ENCODE measurements at regions not wholly inside any gene's neighbourhood (a gene's known extent, or its start where the extent isn't known, plus 50 kb on each side); places are given as distances from the start of the nearest gene placed in this dataset.

DNA sequence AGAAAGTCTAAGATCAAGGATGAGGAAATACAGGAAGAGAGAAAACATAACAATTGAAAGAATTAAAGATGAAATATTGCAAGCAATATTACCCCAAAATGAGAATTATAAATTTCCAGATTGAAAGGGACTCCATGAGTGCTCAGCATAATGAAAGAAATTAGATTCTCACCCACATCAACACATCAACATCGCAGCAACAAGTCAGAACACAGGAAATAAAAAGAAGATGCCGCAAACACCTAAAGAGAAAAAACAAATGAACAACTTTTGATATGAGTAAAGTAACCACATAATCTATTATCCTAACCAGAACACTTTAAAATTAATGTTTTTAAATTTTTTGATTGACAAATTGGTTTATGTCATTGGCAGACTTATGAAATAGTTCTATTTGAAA is 318.3 kb upstream of the PTGER4 start:
- Histone ChIP-seq H3K79me1 (ENCODE audit: insufficient read depth, low read depth, low read length, poor library complexity, severe bottlenecking) (no peaks in the 10 kb centered on the region), H3K9me3 (ENCODE audit: control insufficient read depth, low read depth, low read length) (no peaks in the 10 kb centered on the region), H3K23ac (ENCODE audit: insufficient read length, low read depth, low read length) (no peak overlapping the region), H3K23me2 (ENCODE audit: insufficient read length, low read depth, low read length, poor library complexity, severe bottlenecking) (no peaks in the 10 kb centered on the region), H3K27me3 (ENCODE audit: insufficient read depth, low read length) (no peaks in the 10 kb centered on the region), H2AFZ (ENCODE audit: low read length) (no peak overlapping the region), H3K14ac (ENCODE audit: insufficient read depth, low read length) (no peak overlapping the region), H4K91ac (ENCODE audit: insufficient read length, low read depth, low read length) (no peak overlapping the region), H2BK120ac (ENCODE audit: low read depth, low read length, poor library complexity, severe bottlenecking) (no peak overlapping the region), H3K4me1 (ENCODE audit: insufficient read depth, low read length) (no peaks in the 10 kb centered on the region), H3K9ac (ENCODE audit: extremely low read depth, insufficient read length, low read length) (no peak overlapping the region), H3K4me2 (ENCODE audit: insufficient read depth, insufficient read length, low read length) (no peak overlapping the region), H2BK12ac (ENCODE audit: insufficient read length, low read depth, low read length) (no peak overlapping the region), H2BK20ac (ENCODE audit: low read depth, low read length, poor library complexity, severe bottlenecking) (no peak overlapping the region), H3K27ac (ENCODE audit: insufficient read length, low read depth, low read length) (no peak overlapping the region), H3K56ac (ENCODE audit: insufficient read length, low read depth, low read length) (no peak overlapping the region), H3K79me2 (ENCODE audit: insufficient read depth, low read length) (no peaks in the 10 kb centered on the region), H3T11ph (ENCODE audit: low read length) (no peak overlapping the region), H4K5ac (ENCODE audit: insufficient read length, low read depth, low read length) (no peak overlapping the region), H4K20me1 (ENCODE audit: control insufficient read depth, insufficient read depth, insufficient read length) (no peaks in the 10 kb centered on the region), H2AK5ac (ENCODE audit: insufficient read length, low read length) (no peak overlapping the region), H3K4ac (ENCODE audit: low read depth, low read length) (no peak overlapping the region), H4K8ac (replicated peaks; ENCODE audit: insufficient read length, low read depth, low read length) (no peak overlapping the region), H3K18ac (ENCODE audit: insufficient read length, low read depth, low read length) (no peak overlapping the region), H2BK5ac (ENCODE audit: insufficient read length, low read length) (no peak overlapping the region), H2BK15ac (ENCODE audit: low read depth, low read length) (no peak overlapping the region)
- Mint-ChIP-seq H3K27ac (no peak overlapping the region), H3K36me3 (ENCODE audit: insufficient read depth in 1 of 3, low read depth in 3 of 3) (peaks cover 0 to 4% (median 0%) of the 10 kb centered on the region in 3 experiments; a peak in 2 of 7 replicates), H3K4me3 (no peak overlapping the region), H3K9me3 (peaks cover 3 to 7% of the 10 kb centered on the region in 2 experiments; a peak in 2 of 5 replicates), H3K4me1 (no peaks in the 10 kb centered on the region), H3K27me3 (ENCODE audit: low read depth) (no peaks in the 10 kb centered on the region)
- no peak for DNase-seq
- TF ChIP-seq, protein P1, sequence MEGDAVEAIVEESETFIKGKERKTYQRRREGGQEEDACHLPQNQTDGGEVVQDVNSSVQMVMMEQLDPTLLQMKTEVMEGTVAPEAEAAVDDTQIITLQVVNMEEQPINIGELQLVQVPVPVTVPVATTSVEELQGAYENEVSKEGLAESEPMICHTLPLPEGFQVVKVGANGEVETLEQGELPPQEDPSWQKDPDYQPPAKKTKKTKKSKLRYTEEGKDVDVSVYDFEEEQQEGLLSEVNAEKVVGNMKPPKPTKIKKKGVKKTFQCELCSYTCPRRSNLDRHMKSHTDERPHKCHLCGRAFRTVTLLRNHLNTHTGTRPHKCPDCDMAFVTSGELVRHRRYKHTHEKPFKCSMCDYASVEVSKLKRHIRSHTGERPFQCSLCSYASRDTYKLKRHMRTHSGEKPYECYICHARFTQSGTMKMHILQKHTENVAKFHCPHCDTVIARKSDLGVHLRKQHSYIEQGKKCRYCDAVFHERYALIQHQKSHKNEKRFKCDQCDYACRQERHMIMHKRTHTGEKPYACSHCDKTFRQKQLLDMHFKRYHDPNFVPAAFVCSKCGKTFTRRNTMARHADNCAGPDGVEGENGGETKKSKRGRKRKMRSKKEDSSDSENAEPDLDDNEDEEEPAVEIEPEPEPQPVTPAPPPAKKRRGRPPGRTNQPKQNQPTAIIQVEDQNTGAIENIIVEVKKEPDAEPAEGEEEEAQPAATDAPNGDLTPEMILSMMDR (conservative IDR thresholded peaks at IDR 0.05): no peak
- WGBS (ENCODE audit: extremely low coverage, insufficient read length, low lambda C conversion rate): no CpG with 5 or more reads among the region's 2 CpGs

Measured in H9 (cell line).